HEK293 (cell line): ENCODE measurements at regions not wholly inside any gene's neighbourhood (a gene's known extent, or its start where the extent isn't known, plus 50 kb on each side); places are given as distances from the start of the nearest gene placed in this dataset.

Source experiments
- CTCF ChIA-PET: fragments of 350-600 bp; formaldehyde crosslinking; extraction: SDS; loops from one replicate; lab custom pipeline; 2021; ENCODE audit warnings: antibody characterized with exemption; lab: Yijun Ruan, JAX
- POLR2A ChIA-PET: fragments of 300-600 bp; formaldehyde crosslinking; extraction: SDS; loops from one replicate; lab custom pipeline; 2020; ENCODE audit warnings: antibody characterized with exemption, inconsistent platforms; lab: Yijun Ruan, JAX
- H3K27ac ChIP-seq: fragments of 200-500 bp; sonication (Bioruptor generic); 2 replicates; pipeline ENCODE4 v1.5.1; 2014; ENCODE audit warnings: low read depth, low read length, control low read depth, inconsistent platforms; ENCODE audit errors: extremely low read depth
- H3K36me3 ChIP-seq, 2 experiments: fragments of 200-500 bp in 1 of 2; sonication (Bioruptor generic) in 1 of 2; 1 replicate in 1 of 2; 2 replicates in 1 of 2; pipeline ENCODE4 v1.5.1; 2014 to 2017; ENCODE audit warnings: inconsistent platforms in 2 of 2, low read length in 2 of 2; ENCODE audit not compliant: control insufficient read depth in 2 of 2, insufficient read depth in 1 of 2
- H3K4me1 ChIP-seq: fragments of 200-500 bp; sonication (Bioruptor generic); 2 replicates; pipeline ENCODE4 v1.5.1; 2014; ENCODE audit warnings: mild to moderate bottlenecking, low read length, inconsistent platforms; ENCODE audit not compliant: control insufficient read depth, insufficient read depth
- H3K4me3 ChIP-seq: 2 replicates; pipeline ENCODE4 v1.5.1; 2011; ENCODE audit warnings: low read depth, mild to moderate bottlenecking, control low read depth, low read length, moderate library complexity
- H3K9me3 ChIP-seq: fragments of 200-500 bp; sonication (Bioruptor generic); 2 replicates; pipeline ENCODE4 v1.5.1; 2014; ENCODE audit warnings: low read depth, low read length, inconsistent platforms; ENCODE audit not compliant: control insufficient read depth, insufficient read depth
- EGR2 ChIP-seq: fragments of 450-650 bp; formaldehyde crosslinking; IDR thresholded peaks from 2 replicates; pipeline ENCODE4 v1.5.1; 2016; ENCODE audit warnings: low read depth, missing biosample characterization, missing genetic modification characterization
- GLI2 ChIP-seq: fragments of 450-650 bp; formaldehyde crosslinking; IDR thresholded peaks from 2 replicates; pipeline ENCODE4; 2017; ENCODE audit warnings: missing biosample characterization, missing genetic modification characterization, low read depth, borderline replicate concordance
- KLF17 ChIP-seq: fragments of 450-650 bp; formaldehyde crosslinking; IDR thresholded peaks from 2 replicates; pipeline ENCODE4 v1.5.1; 2016; ENCODE audit warnings: missing biosample characterization, missing genetic modification characterization
- REST ChIP-seq: fragments of 450-650 bp; formaldehyde crosslinking; IDR thresholded peaks from 2 replicates; pipeline ENCODE4 v1.5.1; 2016; ENCODE audit warnings: missing biosample characterization, missing genetic modification characterization
- SALL2 ChIP-seq: fragments of 450-650 bp; formaldehyde crosslinking; IDR thresholded peaks from 2 replicates; pipeline ENCODE4 v1.5.0; 2017; ENCODE audit warnings: missing biosample characterization, mild to moderate bottlenecking, missing genetic modification characterization, borderline replicate concordance
- SP3 ChIP-seq: fragments of 450-650 bp; formaldehyde crosslinking; IDR thresholded peaks from 2 replicates; pipeline ENCODE4 v1.5.1; 2016; ENCODE audit warnings: missing biosample characterization, missing genetic modification characterization
- SP7 ChIP-seq: fragments of 450-650 bp; formaldehyde crosslinking; IDR thresholded peaks from 2 replicates; pipeline ENCODE4 v1.5.1; 2016; ENCODE audit warnings: missing biosample characterization, missing genetic modification characterization
- ZBTB10 ChIP-seq: fragments of 450-650 bp; formaldehyde crosslinking; IDR thresholded peaks from 2 replicates; pipeline ENCODE4 v1.5.1; 2016; ENCODE audit warnings: missing biosample characterization, missing genetic modification characterization
- ZBTB26 ChIP-seq: fragments of 450-650 bp; formaldehyde crosslinking; optimal IDR thresholded peaks from 2 replicates; pipeline ENCODE3; 2016; ENCODE audit warnings: missing biosample characterization, mild to moderate bottlenecking, missing genetic modification characterization
- ZBTB49 ChIP-seq: fragments of 450-650 bp; formaldehyde crosslinking; IDR thresholded peaks from 2 replicates; pipeline ENCODE4 v1.5.1; 2016; ENCODE audit warnings: missing biosample characterization, missing genetic modification characterization, low read depth
- ZBTB6 ChIP-seq: fragments of 450-650 bp; formaldehyde crosslinking; IDR thresholded peaks from 2 replicates; pipeline ENCODE4 v1.5.1; 2017; ENCODE audit warnings: missing biosample characterization, missing genetic modification characterization
- ZBTB7A ChIP-seq: fragments of 450-650 bp; formaldehyde crosslinking; IDR thresholded peaks from 2 replicates; pipeline ENCODE4 v1.5.1; 2016; ENCODE audit warnings: low read depth, missing biosample characterization, missing genetic modification characterization
- ZNF10 ChIP-seq: fragments of 450-650 bp; formaldehyde crosslinking; IDR thresholded peaks from 2 replicates; pipeline ENCODE4 v1.5.1; 2017; ENCODE audit warnings: missing biosample characterization, missing genetic modification characterization
- ZNF112 ChIP-seq: fragments of 450-650 bp; formaldehyde crosslinking; IDR thresholded peaks from 2 replicates; pipeline ENCODE4 v1.5.0; 2017; ENCODE audit warnings: missing biosample characterization, missing genetic modification characterization
- ZNF280C ChIP-seq: fragments of 450-650 bp; formaldehyde crosslinking; IDR thresholded peaks from 2 replicates; pipeline ENCODE4 v1.5.1; 2016; ENCODE audit warnings: missing biosample characterization, missing genetic modification characterization
- ZNF311 ChIP-seq: fragments of 450-650 bp; formaldehyde crosslinking; IDR thresholded peaks from 2 replicates; pipeline ENCODE4 v1.5.1; 2017; ENCODE audit warnings: missing biosample characterization, missing genetic modification characterization, borderline replicate concordance
- ZNF473 ChIP-seq: fragments of 450-650 bp; formaldehyde crosslinking; IDR thresholded peaks from 2 replicates; pipeline ENCODE4 v1.5.1; 2017; ENCODE audit warnings: missing biosample characterization, missing genetic modification characterization
- ZNF623 ChIP-seq: fragments of 450-650 bp; formaldehyde crosslinking; IDR thresholded peaks from 2 replicates; pipeline ENCODE4 v1.5.1; 2016; ENCODE audit warnings: missing biosample characterization, missing genetic modification characterization
- ZNF830 ChIP-seq: fragments of 450-650 bp; IDR thresholded peaks from 2 replicates; pipeline ENCODE4 v1.5.0; 2018; ENCODE audit warnings: missing biosample characterization, missing genetic modification characterization, low read depth, mild to moderate bottlenecking, moderate library complexity

GRCh38 chr7:41574377-41574776, 128.5 kb downstream of the INHBA start (continued):
- no peak for TF ChIP-seq ZBTB49 (tag by site-specific recombination)
- no peak for TF ChIP-seq EGR2 (tag by site-specific recombination)

- no peaks in the 10 kb centered on the region for H3K4me1 ChIP-seq
- no peaks in the 10 kb centered on the region for H3K9me3 ChIP-seq
- no peak overlapping the region for H3K4me3 ChIP-seq
- no peaks in the 10 kb centered on the region for H3K36me3 ChIP-seq
- ChIA-PET POLR2A (no interaction called here), CTCF (interaction anchor here (0.6 to 1.0 kb wide), 4 partner anchors 16 to 26 kb away, joined by 3 read pairs; no protein-coding TSS in a partner anchor)
- TF ChIP-seq SP3 (tag by site-specific recombination) = no peak
- TF ChIP-seq ZNF112 = no peak
- TF ChIP-seq SP7 (tag by site-specific recombination) = no peak
- no peak for TF ChIP-seq KLF17
- TF ChIP-seq ZNF311 = no peak
- no peak for TF ChIP-seq ZNF280C (tag by site-specific recombination)
- no peak for TF ChIP-seq ZBTB6 (tag by site-specific recombination)
- TF ChIP-seq ZNF830 (tag by site-specific recombination) = no peak
- TF ChIP-seq ZBTB26 (tag by site-specific recombination) = no peak
- TF ChIP-seq ZNF10 = no peak
- no peak for TF ChIP-seq SALL2 (tag by site-specific recombination)
- no peak for TF ChIP-seq REST (tag by site-specific recombination)
- TF ChIP-seq GLI2 = no peak
- no peak for TF ChIP-seq ZBTB7A (tag by site-specific recombination)
- no peak for TF ChIP-seq ZNF623 (tag by site-specific recombination)
- no peak for TF ChIP-seq ZBTB10 (tag by site-specific recombination)
- TF ChIP-seq ZNF473 (tag by site-specific recombination) = no peak
- H3K27ac ChIP-seq = no peak overlapping the region
Measured at GRCh38 chr7:41573862-41574261, 129.0 kb downstream of the INHBA start.
